ENCODE measurements at regions not wholly inside any gene's neighbourhood (a gene's known extent, or its start where the extent isn't known, plus 50 kb on each side); places are given as distances from the start of the nearest gene placed in this dataset.
"Not testable (repeated sequence)": the region's sequence is repeated elsewhere in the genome, so short reads cannot be mapped to it uniquely, and the experiment has no call there.

GRCh38 chr7:69482676-69483075 is 115.6 kb upstream of the AUTS2 start:
- no peak for DNase-seq (ENCODE audit: low read depth)

- no peak for DNase-seq (ENCODE audit: low read depth)
Measured at GRCh38 chr7:69489533-69489932, 108.7 kb upstream of the AUTS2 start.

- DNase-seq (ENCODE audit: low read depth) = no peak
Measured at GRCh38 chr7:69498671-69499070, 99.6 kb upstream of the AUTS2 start.

GRCh38 chr7:69502358-69502757 is 95.9 kb upstream of the AUTS2 start:
- no peak for DNase-seq (ENCODE audit: low read depth)

DNA sequence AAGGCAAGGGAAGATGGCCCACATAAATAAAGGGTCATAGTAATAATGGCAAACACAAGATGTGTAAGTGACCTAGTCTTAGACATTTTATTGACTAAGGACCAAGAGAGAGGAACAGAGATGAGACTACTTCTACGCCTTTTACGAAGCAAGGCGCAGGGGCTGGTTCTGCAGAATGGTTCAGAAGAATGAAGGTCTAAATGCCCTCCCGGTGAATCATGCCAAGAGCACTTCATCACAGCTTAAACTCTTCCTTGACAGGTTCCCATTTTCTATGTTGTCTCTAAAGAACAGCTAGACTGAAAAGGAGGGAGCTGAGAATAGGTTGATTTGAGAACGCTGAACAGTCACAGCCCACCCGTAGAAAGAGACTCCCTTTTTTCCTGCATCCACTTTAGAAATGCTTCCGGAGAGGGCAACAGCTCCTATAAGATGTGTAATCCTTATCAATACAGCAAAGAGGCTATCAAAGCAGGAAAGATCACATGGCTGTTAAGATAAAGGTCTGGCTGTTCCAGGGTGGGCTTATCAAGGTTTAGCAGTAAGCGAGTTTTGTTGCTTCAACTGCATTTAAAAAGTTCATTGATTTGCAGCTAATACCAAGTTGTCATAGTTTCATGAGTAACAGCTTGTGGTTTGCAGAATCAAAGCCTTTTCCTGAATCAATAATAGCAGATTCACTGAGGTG is 93.4 kb upstream of the AUTS2 start:
- DNase-seq (ENCODE audit: low read depth) = no peak

DNA sequence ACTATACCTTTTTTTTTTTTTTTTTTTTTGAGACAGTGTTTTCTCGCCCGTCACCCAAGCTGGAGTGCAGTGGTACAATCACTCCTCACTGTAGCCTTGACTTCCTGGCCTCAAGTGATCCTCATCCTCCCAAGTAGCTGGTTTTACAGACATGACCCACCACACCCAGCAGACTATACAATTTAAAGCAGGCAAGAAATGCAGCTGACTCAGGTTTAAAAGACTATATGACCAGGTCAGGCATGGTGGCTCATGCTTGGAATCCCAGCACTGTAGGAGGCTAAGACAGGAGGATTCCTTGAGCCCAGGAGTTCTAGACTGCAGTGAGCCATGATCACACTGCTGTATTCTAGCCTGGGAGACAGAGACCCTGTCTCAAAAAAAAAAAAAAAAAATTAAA is 89.5 kb upstream of the AUTS2 start:
- no peak for DNase-seq (ENCODE audit: low read depth)

DNA sequence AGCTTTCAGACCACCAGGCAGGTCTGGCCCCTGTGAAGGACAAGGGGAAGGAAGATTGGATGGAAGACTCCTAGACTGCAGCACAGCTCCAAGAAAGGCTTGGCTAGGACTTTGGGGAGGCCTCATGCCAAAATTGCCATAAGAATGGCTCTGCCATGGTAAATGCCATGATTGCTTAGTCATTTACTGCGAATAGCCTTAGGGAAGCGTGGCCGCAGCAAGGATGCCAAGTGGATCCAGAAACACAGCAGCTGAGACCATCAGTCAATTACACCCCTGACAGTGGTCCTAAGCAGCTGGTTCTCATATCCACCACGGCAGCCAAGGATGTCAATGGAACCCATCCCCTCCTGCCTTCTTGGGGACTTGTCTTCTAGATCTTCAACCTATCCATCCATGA is 88.2 kb upstream of the AUTS2 start:
- no peak for DNase-seq (ENCODE audit: low read depth)

DNA sequence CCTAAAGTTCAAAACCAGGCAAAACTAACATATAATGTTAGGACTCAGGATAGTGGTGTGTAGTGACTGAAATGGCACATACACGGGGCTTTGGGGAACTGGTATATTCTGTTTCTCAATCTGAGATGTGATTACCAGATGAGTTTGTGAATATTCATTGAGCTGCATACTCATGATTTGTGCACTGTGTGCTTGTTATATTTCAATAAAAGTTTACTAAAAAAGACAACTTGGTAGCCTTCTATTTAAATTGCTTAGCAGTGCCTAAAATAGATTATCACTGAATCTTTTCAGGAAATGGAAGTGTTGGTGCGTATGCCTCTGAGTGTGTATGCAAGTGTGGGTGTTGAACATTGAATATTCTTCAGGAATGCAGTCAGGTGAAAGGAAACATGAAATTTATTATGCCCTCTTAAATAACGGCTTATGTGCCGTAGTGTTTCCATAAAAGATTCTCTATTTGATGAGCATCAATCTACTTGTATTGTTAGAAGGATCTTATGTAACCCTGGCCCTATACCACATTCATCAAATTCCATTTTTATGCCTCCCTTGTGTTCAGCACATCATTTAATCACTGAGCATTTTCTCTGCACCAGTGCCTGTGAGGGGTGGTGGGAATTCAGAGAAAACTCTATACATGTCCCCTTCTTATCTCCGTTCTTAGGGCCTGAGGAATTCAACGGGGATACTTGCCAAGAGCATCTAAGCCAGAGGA is 82.6 kb upstream of the AUTS2 start:
- no peak for DNase-seq (ENCODE audit: low read depth)

- no peak for DNase-seq (ENCODE audit: low read depth)
Measured at GRCh38 chr7:69516238-69516820, 81.9 kb upstream of the AUTS2 start.

GRCh38 chr7:69517985-69518704 is 80.1 kb upstream of the AUTS2 start:
- DNase-seq (ENCODE audit: low read depth) = no peak

GRCh38 chr7:69518705-69519077 is 79.6 kb upstream of the AUTS2 start:
- no peak for DNase-seq (ENCODE audit: low read depth)

DNA sequence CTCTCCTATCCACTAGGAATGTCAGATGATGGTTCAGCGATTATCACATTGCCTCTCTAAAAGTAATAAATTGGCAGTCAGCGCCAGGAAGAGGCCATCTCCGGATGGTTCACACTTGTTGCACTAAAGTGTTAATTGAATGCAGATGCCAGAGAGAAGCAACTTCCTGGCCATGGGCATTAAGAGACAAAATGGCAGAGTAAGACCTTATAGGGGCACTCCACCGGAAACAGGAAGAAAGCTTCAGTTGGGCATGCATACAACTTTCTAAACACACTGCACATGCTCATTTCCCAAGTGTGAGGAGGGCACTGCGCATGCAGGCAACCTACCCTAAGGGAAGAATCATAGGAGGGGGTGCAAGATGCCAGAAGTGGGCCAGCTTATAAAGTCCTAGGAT is 71.7 kb upstream of the AUTS2 start:
- no peak for DNase-seq (ENCODE audit: low read depth)

DNA sequence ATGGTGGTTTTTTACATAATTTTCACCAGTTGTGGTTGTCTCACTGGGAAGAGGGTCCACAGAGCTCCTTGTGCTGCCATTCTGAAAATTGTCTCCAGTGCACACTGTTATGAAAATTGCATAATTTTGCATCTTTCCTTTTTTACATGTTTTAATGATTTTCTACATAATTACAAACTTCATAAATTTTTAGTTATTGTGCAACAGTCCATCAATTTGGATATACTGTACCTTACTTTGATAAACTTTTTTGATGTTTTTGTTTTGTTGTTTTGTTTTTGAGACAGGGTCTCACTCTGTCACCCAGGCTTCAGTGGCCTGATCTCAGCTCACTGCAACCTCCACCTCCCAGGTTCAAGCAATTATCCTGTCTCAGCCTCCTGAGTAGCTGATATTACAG is 70.6 kb upstream of the AUTS2 start:
- no peak for DNase-seq (ENCODE audit: low read depth)

DNA sequence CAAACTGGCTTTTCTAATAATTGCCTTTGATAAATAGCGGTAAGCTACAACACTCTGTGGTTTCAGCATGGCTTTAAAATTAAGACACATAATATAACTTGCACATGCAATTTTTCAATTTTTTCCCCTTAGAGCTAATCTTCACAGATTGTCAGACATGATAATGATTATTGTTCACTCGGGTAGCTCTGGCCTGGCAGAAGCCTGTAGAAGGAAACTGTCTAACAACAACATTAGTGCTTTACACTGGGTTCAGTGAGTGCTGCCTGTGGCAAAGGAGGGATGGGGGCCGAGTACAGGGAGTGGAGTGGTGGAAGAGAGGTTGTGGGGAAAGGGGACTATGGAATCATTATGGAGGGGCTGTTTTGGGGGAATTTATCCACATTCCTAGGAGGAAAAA is 67.2 kb upstream of the AUTS2 start:
- DNase-seq (ENCODE audit: low read depth) = no peak

- DNase-seq (ENCODE audit: low read depth) = no peak
Measured at GRCh38 chr7:69534461-69535041, 63.7 kb upstream of the AUTS2 start.

DNA sequence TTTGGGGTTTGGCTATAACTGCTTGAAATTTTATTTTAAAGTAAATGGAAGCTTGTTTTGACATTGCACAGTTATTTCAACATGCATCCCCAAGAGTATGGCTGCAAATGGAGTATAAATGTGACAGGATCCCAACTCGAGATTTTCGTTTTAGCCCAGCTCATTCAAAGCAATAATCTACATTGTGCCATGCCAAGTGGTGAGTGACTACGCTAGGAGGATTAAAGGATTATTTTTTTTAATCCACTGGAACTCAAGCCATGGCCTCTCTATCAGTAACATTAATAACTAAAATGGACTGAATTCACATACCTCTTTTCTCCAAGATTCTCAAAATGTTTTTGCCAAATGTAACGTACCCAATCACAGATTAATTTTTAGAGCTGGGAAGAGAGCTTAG is 60.6 kb upstream of the AUTS2 start:
- no peak for DNase-seq (ENCODE audit: low read depth)

GRCh38 chr7:69539531-69539930 is 58.7 kb upstream of the AUTS2 start:
- no peak for DNase-seq (ENCODE audit: low read depth)

DNA sequence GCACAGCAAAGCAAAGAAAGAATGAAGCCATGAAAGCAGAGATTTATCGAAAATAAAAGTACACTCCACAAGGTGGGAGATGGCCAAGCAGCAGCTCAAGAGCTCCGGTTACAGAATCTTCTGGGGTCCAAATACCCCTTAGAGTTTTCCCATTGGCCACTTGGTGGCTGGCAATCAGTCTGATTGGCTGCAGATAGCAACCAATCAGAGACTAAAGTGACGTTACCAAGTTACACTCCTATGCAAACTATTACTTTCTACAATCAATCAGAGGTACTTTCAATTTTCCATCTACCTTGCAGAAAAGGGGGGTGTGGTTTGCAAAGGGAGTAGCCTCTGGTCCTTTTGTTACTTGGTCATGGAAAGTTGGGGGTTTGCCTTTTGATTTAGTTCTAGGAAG is 58.0 kb upstream of the AUTS2 start:
- DNase-seq (ENCODE audit: low read depth) = no peak

- DNase-seq (ENCODE audit: low read depth) = not testable (repeated sequence)
Measured at GRCh38 chr7:69541779-69542432, 56.4 kb upstream of the AUTS2 start.

GRCh38 chr7:69545175-69545574 is 53.1 kb upstream of the AUTS2 start:
- no peak for DNase-seq (ENCODE audit: low read depth)

Measured in forelimb muscle (tissue), 1 donor.